ENCODE measurements at regions not wholly inside any gene's neighbourhood (a gene's known extent, or its start where the extent isn't known, plus 50 kb on each side); places are given as distances from the start of the nearest gene placed in this dataset.

- H3K4me3 ChIP-seq: no peak overlapping the region
- ATAC-seq (no peak), DNase-seq (no peak)
- intact Hi-C loops (cut with DNase I): loop anchor here in 1 of 2 donors (10.0 kb wide), 1 partner anchor 60 kb away; no protein-coding TSS in a partner anchor
- no peaks in the 10 kb centered on the region for H3K4me1 ChIP-seq
- 66 to 75% (median 68%) methylated on average over 10 of the region's 10 CpGs for WGBS, 3 donors
- H3K27me3 ChIP-seq (ENCODE audit: insufficient read depth in 3 of 3, low read length in 2 of 3): peaks cover 0 to 10% (median 0%) of the 10 kb centered on the region in 3 donors
- no peaks in the 10 kb centered on the region for H3K9me3 ChIP-seq
- no peak overlapping the region for H3K27ac ChIP-seq
- no peaks in the 10 kb centered on the region for H3K36me3 ChIP-seq (ENCODE audit: insufficient read depth in 1 of 2, low read depth in 1 of 2)
- no peak for TF ChIP-seq CTCF (IDR thresholded peaks at IDR 0.05)
Measured at GRCh38 chr22:49424893-49425270, 402.8 kb downstream of the BRD1 start.

DNA sequence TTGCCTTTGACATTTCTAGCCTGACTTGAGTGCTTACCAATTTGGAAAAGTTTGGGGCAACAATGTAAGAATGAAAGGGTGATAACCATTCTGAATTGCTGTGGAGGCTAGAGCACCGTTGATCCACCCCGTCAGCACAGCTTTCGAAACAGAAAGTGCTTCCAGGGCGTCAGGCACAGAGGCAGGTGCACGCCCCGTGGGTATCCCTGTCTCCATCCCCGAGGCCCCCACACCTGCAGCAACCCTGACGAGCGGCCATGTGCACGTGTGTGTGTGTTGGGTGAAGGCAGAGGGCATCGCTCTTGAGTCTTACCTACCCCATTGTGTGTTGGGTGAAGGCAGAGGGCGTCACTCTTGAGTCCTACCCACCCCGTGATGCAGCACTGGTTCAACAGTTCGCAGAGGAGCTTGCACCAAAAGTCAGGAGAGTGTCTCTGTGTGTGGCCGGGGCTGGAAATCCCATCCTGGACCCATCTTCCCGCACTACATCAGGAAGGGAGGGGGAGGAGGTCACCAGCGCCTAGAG is 404.5 kb downstream of the BRD1 start:
- Histone ChIP-seq H3K27ac (no peak overlapping the region), H3K36me3 (ENCODE audit: insufficient read depth in 1 of 2, low read depth in 1 of 2) (no peaks in the 10 kb centered on the region), H3K27me3 (ENCODE audit: insufficient read depth in 3 of 3, low read length in 2 of 3) (no peaks in the 10 kb centered on the region), H3K4me1 (no peaks in the 10 kb centered on the region), H3K9me3 (no peaks in the 10 kb centered on the region), H3K4me3 (no peak overlapping the region)
- 81 to 85% (median 83%) methylated on average over 17 of the region's 17 CpGs for WGBS, 3 donors
- no peak for DNase-seq
- no peak for TF ChIP-seq CTCF (IDR thresholded peaks at IDR 0.05)
- intact Hi-C loops (cut with DNase I): loop anchor here in 1 of 2 donors (10.0 kb wide), 1 partner anchor 58 kb away; no protein-coding TSS in a partner anchor
- ATAC-seq: no peak

- intact Hi-C loops (cut with DNase I): loop anchor here in 1 of 2 donors (10.0 kb wide), 1 partner anchor 58 kb away; no protein-coding TSS in a partner anchor
- Histone ChIP-seq H3K4me1 (no peaks in the 10 kb centered on the region), H3K27ac (no peak overlapping the region), H3K36me3 (ENCODE audit: insufficient read depth in 1 of 2, low read depth in 1 of 2) (no peaks in the 10 kb centered on the region), H3K27me3 (ENCODE audit: insufficient read depth in 3 of 3, low read length in 2 of 3) (no peaks in the 10 kb centered on the region), H3K9me3 (no peaks in the 10 kb centered on the region), H3K4me3 (no peak overlapping the region)
- ATAC-seq (no peak), DNase-seq (no peak)
- whole genome bisulfite sequencing, 3 donors: 48 to 75% (median 58%) methylated on average over 2 of the region's 2 CpGs
- TF ChIP-seq CTCF (IDR thresholded peaks at IDR 0.05): no peak
Measured at GRCh38 chr22:49422701-49423100, 405.0 kb downstream of the BRD1 start.

DNA sequence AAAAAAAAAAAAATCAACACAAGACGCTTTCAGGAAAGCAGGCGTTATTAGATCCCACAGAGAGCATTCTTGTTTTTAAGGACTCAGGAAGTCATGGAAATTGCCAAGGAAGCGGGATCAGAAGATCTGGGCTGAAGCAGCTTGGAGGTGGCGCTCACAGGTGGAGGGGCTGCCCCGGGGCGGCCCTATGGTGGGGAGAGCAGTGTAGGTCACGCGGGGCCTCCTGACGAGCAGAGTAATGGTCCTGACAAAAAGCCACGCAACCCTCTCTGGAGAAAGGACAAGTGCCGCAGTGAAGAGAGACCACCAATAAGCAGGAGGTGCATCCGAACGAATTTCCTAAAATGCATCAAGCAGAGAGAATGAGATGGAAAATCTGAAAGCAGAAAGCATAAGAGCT is 407.0 kb downstream of the BRD1 start:
- 72 to 82% (median 76%) methylated on average over 13 of the region's 13 CpGs for WGBS, 3 donors
- TF ChIP-seq CTCF (IDR thresholded peaks at IDR 0.05): no peak

GRCh38 chr22:49419661-49420060 is 408.0 kb downstream of the BRD1 start:
- intact Hi-C loops (cut with DNase I): loop anchor here in 1 of 2 donors (10.0 kb wide), 1 partner anchor 55 kb away; no protein-coding TSS in a partner anchor

More for the DNA sequence above, 407.0 kb downstream of the BRD1 start:
- Histone ChIP-seq H3K4me1 (no peaks in the 10 kb centered on the region), H3K4me3 (no peak overlapping the region), H3K36me3 (ENCODE audit: insufficient read depth in 1 of 2, low read depth in 1 of 2) (no peaks in the 10 kb centered on the region), H3K27me3 (ENCODE audit: insufficient read depth in 3 of 3, low read length in 2 of 3) (no peaks in the 10 kb centered on the region), H3K9me3 (no peaks in the 10 kb centered on the region), H3K27ac (no peak overlapping the region)
- intact Hi-C loops (cut with DNase I): loop anchor here in 1 of 2 donors (10.0 kb wide), 1 partner anchor 56 kb away; no protein-coding TSS in a partner anchor
- ATAC-seq: no peak
- no peak for DNase-seq

More at GRCh38 chr22:49419661-49420060, 408.0 kb downstream of the BRD1 start:
- no peaks in the 10 kb centered on the region for H3K36me3 ChIP-seq (ENCODE audit: insufficient read depth in 1 of 2, low read depth in 1 of 2)
- no peak overlapping the region for H3K27ac ChIP-seq
- WGBS, 3 donors: 89 to 96% (median 92%) methylated on average over 6 of the region's 6 CpGs
- no peak for TF ChIP-seq CTCF (IDR thresholded peaks at IDR 0.05)
- no peaks in the 10 kb centered on the region for H3K4me1 ChIP-seq
- DNase-seq (no peak), ATAC-seq (no peak)
- H3K9me3 ChIP-seq: no peaks in the 10 kb centered on the region
- no peak overlapping the region for H3K4me3 ChIP-seq
- H3K27me3 ChIP-seq (ENCODE audit: insufficient read depth in 3 of 3, low read length in 2 of 3): no peaks in the 10 kb centered on the region

Measured in psoas muscle (tissue), 7 donors.